CD1c-positive myeloid dendritic cell (primary cell): ENCODE measurements at regions not wholly inside any gene's neighbourhood (a gene's known extent, or its start where the extent isn't known, plus 50 kb on each side); places are given as distances from the start of the nearest gene placed in this dataset.

Experiments used
- DNase-seq: peaks from one replicate; pipeline ENCODE4 v3.0.0-alpha.2; 2016; ENCODE audit errors: extremely low spot score

GRCh38 chr1:10848109-10848684 lies 51.8 kb upstream of the CASZ1 start:
- no peak for DNase-seq

- no peak for DNase-seq
Measured at GRCh38 chr1:10850026-10850425, 53.6 kb upstream of the CASZ1 start.

DNA sequence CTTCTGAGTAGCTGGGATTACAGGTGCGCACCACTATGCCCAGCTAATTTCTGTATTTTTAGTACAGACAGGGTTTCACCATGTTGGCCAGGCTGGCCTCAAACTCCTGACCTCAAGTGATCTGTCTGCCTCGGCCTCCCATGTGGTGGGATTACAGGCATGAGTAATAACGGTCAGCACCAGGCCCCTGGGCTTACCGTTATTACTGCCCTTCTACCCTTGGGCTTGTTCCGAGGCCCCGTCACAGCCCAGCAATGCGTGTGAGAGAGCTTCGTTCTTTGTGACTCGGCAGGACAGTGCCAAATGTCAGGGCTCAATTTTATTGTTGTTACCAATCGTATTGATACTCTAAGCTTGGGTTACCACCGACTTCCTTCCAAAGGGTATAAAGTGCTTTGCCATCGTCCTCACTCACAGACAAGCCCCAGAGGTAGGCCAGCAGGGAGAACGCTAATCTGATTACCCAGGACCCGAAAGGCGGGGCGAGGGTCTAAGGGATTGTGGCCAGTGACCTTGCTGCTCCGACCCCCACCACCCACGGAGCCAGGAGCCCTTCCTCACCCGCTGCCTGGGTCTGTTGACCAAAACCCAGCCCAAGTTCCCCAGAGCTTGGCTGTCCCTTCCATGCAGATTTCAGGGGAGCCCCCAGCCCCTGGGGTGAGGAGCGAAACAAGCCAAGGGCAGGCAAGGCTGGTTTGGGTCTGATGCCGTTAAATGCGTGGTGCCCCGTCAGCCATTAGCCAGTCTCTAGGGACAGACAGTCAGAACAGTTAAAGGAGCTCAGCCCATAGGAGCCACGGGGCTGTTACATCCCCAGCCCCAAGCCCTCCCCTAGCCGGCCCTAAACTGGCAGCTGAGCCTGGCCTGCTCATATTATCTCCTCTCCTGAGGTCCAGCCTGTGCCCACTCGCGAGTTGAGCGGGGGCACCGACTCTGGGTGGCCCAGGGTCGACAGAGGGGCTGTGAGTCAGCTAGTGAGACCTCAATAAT lies 54.9 kb upstream of the CASZ1 start:
- no peak for DNase-seq

DNA sequence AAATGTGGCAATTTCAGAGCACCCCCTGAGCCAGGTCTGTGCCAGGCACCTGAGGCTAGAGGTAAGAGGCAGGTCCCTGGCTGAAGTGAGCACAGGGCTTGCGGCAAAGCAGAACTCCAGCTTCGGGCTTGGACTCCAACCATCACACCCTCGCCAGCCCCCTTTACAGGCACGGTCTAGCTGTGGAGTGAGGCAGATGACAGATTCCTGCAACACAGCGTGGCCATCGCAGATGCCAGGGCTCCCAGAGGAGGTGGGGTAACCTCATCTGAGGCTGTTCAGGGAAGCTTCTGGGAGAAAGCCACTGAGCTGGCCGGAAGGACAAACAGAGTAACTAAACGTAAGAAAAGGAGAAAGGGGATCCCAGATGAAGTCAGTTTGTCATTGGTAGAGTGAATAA lies 55.6 kb upstream of the CASZ1 start:
- DNase-seq: no peak

DNA sequence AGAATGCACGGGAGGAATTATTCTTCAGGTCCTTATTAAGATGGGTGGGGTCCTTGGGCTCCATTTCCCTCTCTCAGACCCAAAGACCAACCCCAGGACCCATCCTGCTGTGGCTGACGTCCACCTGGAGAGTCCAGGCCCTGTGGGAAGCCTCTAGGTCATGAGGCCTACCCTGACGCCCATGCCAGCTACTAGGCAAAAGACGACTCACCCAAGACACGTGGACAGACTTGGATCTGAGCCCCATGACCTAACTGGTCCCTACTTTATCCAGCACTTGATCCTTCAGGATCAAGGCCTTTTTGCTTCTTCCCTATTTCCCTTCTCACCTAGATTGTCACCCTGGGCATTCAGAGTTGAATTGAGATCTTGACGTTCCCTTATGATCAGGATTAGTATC lies 56.0 kb upstream of the CASZ1 start:
- no peak for DNase-seq

GRCh38 chr1:10852998-10853520 lies 56.6 kb upstream of the CASZ1 start:
- no peak for DNase-seq

DNA sequence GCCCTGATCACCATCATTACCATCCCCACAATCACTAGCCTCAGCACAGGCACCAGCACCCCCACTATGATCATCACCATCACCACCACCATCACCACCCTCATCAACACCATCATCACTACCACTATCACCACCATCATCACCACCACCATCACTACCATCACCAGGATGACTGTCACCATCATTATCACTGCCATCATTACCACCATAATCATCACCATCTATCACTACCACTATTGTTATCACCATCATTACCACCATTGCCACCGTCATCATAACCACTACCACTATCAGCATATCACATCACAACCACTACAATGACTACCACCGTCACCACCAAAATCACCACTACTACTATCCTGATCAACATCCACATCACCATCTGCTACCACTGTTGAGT lies 57.3 kb upstream of the CASZ1 start:
- no peak for DNase-seq

DNA sequence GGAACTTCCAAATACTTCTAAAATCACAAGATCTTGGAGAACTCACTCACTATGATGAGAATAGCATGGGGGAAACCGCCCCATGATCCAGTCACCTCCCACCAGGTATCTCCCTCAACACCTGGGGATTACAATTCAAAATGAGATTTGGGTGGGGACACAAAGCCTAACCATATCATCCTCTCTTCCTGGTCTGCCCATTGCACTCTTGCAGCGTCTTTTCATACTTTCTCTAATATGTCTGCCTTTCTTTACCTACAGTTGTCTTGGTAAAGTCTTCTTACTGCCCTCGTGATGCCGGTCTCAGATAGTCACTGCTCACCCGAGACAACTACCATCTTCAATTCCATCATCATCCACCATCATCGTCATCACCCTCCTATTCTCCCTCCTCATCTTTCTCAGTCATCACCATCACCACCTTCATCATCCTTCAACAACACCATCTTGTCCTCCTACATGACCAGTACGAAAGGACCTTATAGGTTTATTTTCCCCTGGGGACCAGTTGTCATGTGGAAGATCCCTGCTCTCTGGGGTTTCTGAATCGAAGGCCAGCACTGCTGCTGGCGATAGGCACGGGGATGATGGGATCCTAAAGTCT lies 58.5 kb upstream of the CASZ1 start:
- no peak for DNase-seq

DNA sequence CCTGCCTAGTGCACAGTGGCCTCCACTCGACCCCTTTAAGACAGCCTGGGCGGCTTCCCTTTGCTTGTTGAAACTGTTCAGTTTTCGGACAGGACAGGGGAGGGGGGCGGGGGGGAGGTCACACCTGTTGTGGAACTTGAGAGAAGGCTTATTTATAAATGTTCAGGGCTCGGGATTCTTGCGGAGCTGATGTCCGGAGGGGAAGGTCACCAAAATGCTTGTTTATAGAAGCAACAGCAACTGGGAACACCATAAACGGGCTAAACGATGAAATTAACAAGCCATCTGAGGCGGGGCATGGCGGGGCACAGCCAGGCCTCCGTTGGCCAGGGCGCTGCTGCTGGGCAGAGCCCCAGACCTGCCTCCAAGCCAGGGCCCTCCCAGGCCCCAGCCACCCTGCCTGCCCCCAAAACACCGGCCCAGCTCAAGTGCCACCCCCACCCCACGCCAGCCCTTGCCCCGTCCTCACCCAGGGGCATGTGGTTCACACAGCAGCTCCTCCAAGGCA lies 59.8 kb upstream of the CASZ1 start:
- DNase-seq: no peak

- DNase-seq: no peak
Measured at GRCh38 chr1:10856863-10857598, 60.6 kb upstream of the CASZ1 start.

GRCh38 chr1:10857687-10858086 lies 61.2 kb upstream of the CASZ1 start:
- no peak for DNase-seq

GRCh38 chr1:10860218-10860617 lies 63.8 kb upstream of the CASZ1 start:
- no peak for DNase-seq

GRCh38 chr1:10860682-10861081 lies 64.2 kb upstream of the CASZ1 start:
- DNase-seq: no peak

DNA sequence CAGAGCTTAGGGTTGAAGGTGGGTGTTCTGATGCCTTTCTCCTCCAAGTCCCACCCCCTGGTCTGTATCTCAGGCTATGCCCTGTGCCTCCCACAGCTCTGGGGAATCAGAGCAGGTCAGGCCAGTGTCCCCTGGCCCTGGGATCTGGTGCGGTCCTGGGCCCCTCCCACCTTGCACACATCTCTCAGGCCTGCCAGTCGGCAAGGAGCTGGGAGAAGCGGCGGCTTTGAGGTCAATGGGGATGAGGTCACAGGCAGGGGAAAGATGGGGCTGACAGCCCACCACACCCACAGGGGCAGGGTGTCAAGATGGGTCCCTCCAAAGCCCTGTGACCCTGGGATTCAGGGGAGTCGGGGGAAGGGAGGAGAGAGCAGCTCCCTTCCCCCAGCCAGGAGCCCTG lies 65.4 kb upstream of the CASZ1 start:
- DNase-seq: no peak

DNA sequence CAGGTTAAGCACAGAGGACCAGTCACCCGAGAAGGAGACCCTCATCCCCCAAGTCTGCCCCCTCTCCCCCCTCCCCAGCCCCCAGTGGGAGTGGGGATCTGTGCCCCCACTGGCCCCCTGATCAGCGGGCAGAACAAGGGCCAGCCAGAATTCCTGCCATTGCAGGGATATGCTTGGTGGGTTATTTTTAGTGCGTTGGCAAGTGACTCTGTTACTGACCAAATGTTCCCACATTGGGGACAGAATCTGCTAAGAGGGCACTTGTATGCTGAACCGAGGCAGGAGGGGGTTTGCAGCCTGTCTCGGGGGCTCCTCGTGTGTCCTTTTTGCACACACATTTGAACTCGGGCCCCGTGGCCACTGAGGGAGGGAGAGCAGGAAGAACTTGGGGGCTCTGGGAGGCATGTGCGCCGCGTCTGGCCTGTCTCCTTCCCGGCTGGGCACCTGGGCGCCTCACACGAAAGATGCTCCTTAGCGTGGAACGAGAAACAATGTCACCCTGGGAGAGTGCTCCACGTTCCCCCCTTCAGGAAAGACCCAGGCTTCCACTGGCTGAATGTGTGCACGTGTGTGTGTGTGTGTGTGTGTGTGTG lies 66.4 kb upstream of the CASZ1 start:
- no peak for DNase-seq

GRCh38 chr1:10863886-10864285 lies 67.4 kb upstream of the CASZ1 start:
- no peak for DNase-seq

DNA sequence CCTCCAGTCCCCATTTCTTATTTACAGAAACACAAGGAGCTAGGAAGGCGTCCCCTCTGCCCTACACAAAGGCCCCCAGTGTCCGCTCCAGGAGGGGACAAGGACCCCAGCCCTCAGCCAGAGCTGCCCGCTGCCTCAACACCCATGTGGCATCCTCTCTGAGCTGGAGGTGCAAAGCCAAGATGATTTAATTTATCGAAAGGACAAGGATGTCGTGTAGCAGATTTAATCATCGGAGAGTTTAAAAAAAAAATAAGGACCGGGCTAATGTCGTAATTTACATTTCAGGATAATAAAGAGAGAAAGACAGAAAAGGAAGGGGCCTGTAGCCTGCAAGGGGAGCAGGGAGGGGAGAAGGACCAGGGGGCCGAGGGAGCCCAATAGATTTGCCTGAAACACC lies 68.3 kb upstream of the CASZ1 start:
- no peak for DNase-seq

DNA sequence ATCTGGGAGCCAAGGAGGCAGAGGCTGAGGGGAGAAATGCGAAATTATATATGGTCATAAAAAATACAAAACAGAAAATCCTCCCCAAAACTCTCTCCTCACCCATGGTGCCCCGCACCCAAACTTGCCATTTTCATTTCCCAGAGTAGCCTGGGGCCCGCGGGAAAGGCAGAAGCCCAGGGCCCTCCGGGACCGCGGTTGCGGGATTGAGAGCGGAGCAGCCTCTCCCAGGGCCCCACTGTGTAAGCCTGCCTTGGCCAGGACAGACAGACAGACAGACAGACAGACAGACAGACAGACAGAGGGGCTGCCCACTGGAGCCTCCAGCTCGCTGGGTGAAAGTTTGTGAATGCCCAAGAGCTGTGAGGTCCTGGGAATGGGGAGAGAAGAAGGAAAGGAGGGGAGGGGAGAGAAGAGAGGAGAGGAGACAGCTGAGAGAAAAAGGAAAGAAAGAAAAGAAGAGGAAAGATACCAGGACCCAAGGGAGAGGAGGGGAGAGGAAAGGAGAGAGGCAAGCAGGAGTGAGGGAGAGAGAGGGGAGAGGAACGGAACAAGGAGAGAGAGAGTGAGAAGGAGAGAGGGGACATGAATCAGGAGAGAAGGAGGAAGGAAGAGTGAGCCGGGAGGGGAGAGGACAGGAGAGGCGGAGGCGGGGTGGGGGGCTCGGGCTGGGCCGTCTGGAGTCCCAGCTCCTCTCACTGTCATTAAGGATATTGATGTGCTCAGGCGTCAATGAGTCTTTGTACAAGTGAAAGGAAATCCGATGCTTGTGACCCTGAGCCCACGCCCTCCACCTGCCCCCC lies 69.3 kb upstream of the CASZ1 start:
- no peak for DNase-seq

GRCh38 chr1:10866321-10867093 lies 70.1 kb upstream of the CASZ1 start:
- peak; percentile 12 for DNase-seq
